MCF 10A (cell line): ENCODE measurements at regions not wholly inside any gene's neighbourhood (a gene's known extent, or its start where the extent isn't known, plus 50 kb on each side); places are given as distances from the start of the nearest gene placed in this dataset.

Experiments
- BruUV-seq: library from RNA; stranded (reverse); fragments of 400-500 nt; replicated peaks from 2 replicates; lab custom pipeline; 2021; lab: Mats Ljungman, UMichigan
- CTCF ChIA-PET: fragments of 300-600 bp; sonication (Branson Sonifier 250); formaldehyde crosslinking; extraction: SDS; loops from one replicate; lab custom pipeline; 2021; ENCODE audit warnings: antibody characterized with exemption, inconsistent platforms; lab: Yijun Ruan, JAX
- POLR2A ChIA-PET: fragments of 300-600, 350-650 bp; sonication (Branson Sonifier 250); formaldehyde crosslinking; extraction: SDS; loops from one replicate; lab custom pipeline; 2020; ENCODE audit warnings: antibody characterized with exemption, inconsistent platforms; lab: Yijun Ruan, JAX
- DNase-seq: peaks from one replicate; pipeline ENCODE4 v3.0.0-alpha.2; 2018; ENCODE audit not compliant: unreplicated experiment
- H3K27ac Mint-ChIP-seq: one replicate; pipeline ENCODE4 v1.8.0; 2022; ENCODE audit warnings: mild to moderate bottlenecking, low read depth, mixed read lengths; ENCODE audit not compliant: unreplicated experiment
- H3K27me3 Mint-ChIP-seq: one replicate; pipeline ENCODE4 v1.8.0; 2022; ENCODE audit warnings: mixed read lengths; ENCODE audit not compliant: insufficient read depth, unreplicated experiment
- H3K36me3 Mint-ChIP-seq: one replicate; pipeline ENCODE4 v1.8.0; 2022; ENCODE audit warnings: mild to moderate bottlenecking, moderate library complexity, mixed read lengths; ENCODE audit not compliant: insufficient read depth, unreplicated experiment
- H3K4me1 Mint-ChIP-seq: one replicate; pipeline ENCODE4 v1.8.0; 2022; ENCODE audit warnings: mixed read lengths; ENCODE audit not compliant: insufficient read depth, unreplicated experiment
- H3K4me3 Mint-ChIP-seq: one replicate; pipeline ENCODE4 v1.8.0; 2022; ENCODE audit warnings: mild to moderate bottlenecking, moderate library complexity, mixed read lengths; ENCODE audit not compliant: unreplicated experiment
- H3K9me3 Mint-ChIP-seq: one replicate; pipeline ENCODE4 v1.8.0; 2022; ENCODE audit warnings: mixed read lengths; ENCODE audit not compliant: unreplicated experiment
- intact Hi-C: fragments of 100-400 bp; cut with micrococcal nuclease; formaldehyde crosslinking; loops from 2 replicates; pipeline ENCODE4 v1.14.1; 2022
- TF ChIP-seq, protein P1 (sequence below): fragments of 200-600 bp; IDR thresholded peaks from one replicate; pipeline ENCODE4 v1.8.0; 2022; ENCODE audit warnings: antibody characterized with exemption, mild to moderate bottlenecking; ENCODE audit not compliant: unreplicated experiment

DNA sequence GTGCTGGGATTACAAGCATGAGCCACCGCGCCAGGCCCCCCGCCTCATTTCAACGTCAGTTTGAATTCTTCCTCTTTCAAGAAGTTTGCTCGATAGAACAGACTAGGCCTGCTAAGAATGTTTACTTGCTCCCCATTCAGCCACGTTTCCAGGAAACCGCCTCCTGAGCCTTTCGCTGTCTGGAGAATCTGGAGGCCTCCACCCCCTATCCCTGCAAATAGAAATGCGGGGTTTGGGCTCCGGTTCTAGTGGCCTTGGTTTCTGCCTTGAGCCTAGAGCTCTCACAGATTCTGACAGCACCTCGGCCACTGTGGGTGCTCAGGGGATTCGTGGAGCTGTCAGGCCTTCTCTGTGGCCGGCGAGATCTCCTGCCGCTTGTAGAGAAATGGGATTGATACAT is 84.3 kb downstream of the UBIAD1 start:
- TF ChIP-seq, protein P1, sequence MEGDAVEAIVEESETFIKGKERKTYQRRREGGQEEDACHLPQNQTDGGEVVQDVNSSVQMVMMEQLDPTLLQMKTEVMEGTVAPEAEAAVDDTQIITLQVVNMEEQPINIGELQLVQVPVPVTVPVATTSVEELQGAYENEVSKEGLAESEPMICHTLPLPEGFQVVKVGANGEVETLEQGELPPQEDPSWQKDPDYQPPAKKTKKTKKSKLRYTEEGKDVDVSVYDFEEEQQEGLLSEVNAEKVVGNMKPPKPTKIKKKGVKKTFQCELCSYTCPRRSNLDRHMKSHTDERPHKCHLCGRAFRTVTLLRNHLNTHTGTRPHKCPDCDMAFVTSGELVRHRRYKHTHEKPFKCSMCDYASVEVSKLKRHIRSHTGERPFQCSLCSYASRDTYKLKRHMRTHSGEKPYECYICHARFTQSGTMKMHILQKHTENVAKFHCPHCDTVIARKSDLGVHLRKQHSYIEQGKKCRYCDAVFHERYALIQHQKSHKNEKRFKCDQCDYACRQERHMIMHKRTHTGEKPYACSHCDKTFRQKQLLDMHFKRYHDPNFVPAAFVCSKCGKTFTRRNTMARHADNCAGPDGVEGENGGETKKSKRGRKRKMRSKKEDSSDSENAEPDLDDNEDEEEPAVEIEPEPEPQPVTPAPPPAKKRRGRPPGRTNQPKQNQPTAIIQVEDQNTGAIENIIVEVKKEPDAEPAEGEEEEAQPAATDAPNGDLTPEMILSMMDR: no peak
- Mint-ChIP-seq H3K9me3 (peaks cover 6% of the 10 kb centered on the region), H3K27me3 (peaks cover 58% of the 10 kb centered on the region), H3K4me3 (no peak overlapping the region), H3K27ac (no peak overlapping the region), H3K36me3 (no peaks in the 10 kb centered on the region), H3K4me1 (peaks cover under 1% of the 10 kb centered on the region)
- CTCF ChIA-PET: interaction anchor here (0.7 kb wide), 1 partner anchor 115 kb away, joined by 3 read pairs; no protein-coding TSS in a partner anchor
- POLR2A ChIA-PET: interaction anchor here (0.6 kb wide), 1 partner anchor 28 kb away, joined by 3 read pairs; no protein-coding TSS in a partner anchor
- no peak for DNase-seq
- intact Hi-C loops: no loop called here
- no TSS peak for BruUV-seq

DNA sequence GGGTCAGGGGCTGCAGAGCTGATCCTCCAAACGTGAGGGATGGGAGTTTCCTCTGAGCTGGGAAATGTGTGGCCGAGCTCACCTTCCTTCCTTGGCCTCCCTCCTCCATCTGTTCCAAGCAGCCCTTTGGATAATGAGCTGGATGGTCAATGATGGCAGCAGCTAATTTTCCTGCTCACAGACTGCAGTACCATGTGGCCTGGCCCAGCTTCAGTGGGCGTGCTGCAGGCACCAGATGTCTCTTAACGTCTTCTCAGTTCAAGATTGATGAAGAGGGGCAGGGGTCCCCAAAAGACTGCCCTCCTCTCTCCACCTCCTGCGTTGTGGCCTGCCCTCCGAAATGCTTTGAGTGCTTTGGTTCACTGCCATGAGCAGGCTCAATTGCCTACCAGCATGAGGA is 86.0 kb downstream of the UBIAD1 start:
- Mint-ChIP-seq H3K27me3 (peaks cover 58% of the 10 kb centered on the region), H3K36me3 (no peaks in the 10 kb centered on the region), H3K4me3 (no peak overlapping the region), H3K9me3 (peaks cover 6% of the 10 kb centered on the region), H3K27ac (no peak overlapping the region), H3K4me1 (peaks cover 5% of the 10 kb centered on the region)
- ChIA-PET POLR2A (no interaction called here), CTCF (no interaction called here)
- no peak for DNase-seq
- TF ChIP-seq, protein P1: no peak
- intact Hi-C loops: no loop called here
- no TSS peak for BruUV-seq

DNA sequence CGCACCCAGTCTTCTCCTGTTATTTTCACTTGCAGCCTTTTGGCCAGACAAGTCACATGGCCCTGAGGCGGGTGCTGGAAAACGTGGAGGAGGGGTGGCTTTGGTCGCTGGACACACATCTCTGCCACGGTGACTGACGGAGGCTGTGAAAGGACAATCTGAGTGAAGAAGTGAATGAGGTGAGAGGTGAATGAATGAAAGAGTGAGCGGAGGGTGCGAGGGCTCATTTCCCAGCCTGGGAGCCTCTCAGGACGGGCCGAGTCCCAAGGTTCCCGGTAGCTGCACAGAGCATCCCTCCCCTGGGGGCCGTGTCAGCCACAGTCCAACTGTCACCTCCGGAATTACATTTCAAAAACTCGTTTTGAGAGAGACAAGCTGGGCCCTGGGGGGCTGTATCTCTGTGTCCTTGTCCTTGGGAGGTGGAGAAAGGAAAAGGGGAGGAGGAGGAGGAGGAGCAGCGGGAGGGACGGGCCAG is 89.6 kb downstream of the UBIAD1 start:
- Mint-ChIP-seq H3K27me3 (peaks cover 29% of the 10 kb centered on the region), H3K4me3 (no peak overlapping the region), H3K9me3 (no peaks in the 10 kb centered on the region), H3K36me3 (no peaks in the 10 kb centered on the region), H3K4me1 (peaks cover 5% of the 10 kb centered on the region), H3K27ac (no peak overlapping the region)
- ChIA-PET CTCF (no interaction called here), POLR2A (interaction anchor here (0.6 to 0.7 kb wide), 2 partner anchors 12 to 51 kb away, joined by 3 read pairs; no protein-coding TSS in a partner anchor)
- intact Hi-C loops: no loop called here
- TF ChIP-seq, protein P1: no peak
- no peak for DNase-seq
- no TSS peak for BruUV-seq

DNA sequence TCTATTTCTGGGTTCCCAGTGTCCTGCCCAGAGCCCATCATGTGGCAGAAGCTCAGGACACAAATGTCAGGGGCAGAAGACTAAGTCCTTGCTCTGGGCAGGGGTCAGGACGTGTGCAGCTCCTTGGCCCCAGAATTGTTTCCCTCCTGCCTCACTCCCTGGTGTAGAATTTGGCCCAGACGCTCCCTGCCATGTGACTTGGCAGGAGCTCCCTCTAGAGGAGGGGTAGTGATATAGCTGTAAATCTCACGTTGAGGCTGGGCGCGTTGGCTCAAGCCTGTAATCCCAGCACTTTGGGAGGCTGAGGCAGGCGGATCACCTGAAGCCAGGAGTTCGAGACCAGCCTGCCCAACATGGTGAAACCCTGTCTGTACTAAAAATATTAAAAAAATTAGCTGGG is 91.2 kb downstream of the UBIAD1 start:
- no peak overlapping the region for H3K4me3 Mint-ChIP-seq
- H3K27me3 Mint-ChIP-seq: peaks cover 16% of the 10 kb centered on the region
- DNase-seq: no peak
- H3K27ac Mint-ChIP-seq: no peak overlapping the region
- POLR2A ChIA-PET: no interaction called here
- H3K4me1 Mint-ChIP-seq: peaks cover 5% of the 10 kb centered on the region
- TF ChIP-seq, protein P1: peak; percentile 18
- no peaks in the 10 kb centered on the region for H3K36me3 Mint-ChIP-seq
- no TSS peak for BruUV-seq
- intact Hi-C loops: no loop called here
- H3K9me3 Mint-ChIP-seq: no peaks in the 10 kb centered on the region
- CTCF ChIA-PET: interaction anchor here (0.5 to 1.3 kb wide), 4 partner anchors 15 to 156 kb away, joined by 3 to 6 read pairs (median 3); no protein-coding TSS in a partner anchor
